Nephron progenitor cell (in vitro differentiated cells): ENCODE measurements at regions not wholly inside any gene's neighbourhood (a gene's known extent, or its start where the extent isn't known, plus 50 kb on each side); places are given as distances from the start of the nearest gene placed in this dataset.

ENCODE experiments used
- DNase-seq: peaks from one replicate; pipeline ENCODE4 v3.0.0; 2021
- H3K27ac Mint-ChIP-seq: 2 replicates; pipeline ENCODE4 v1.8.0; 2021; ENCODE audit warnings: mild to moderate bottlenecking, moderate library complexity, mixed read lengths
- H3K27me3 Mint-ChIP-seq: 2 replicates; pipeline ENCODE4 v1.8.0; 2021; ENCODE audit warnings: mild to moderate bottlenecking, low read depth, mixed read lengths; ENCODE audit not compliant: poor library complexity
- H3K36me3 Mint-ChIP-seq: 2 replicates; pipeline ENCODE4 v1.8.0; 2021; ENCODE audit warnings: low read depth, mixed read lengths
- H3K4me1 Mint-ChIP-seq: 2 replicates; pipeline ENCODE4 v1.8.0; 2021; ENCODE audit warnings: mixed read lengths
- H3K4me3 Mint-ChIP-seq: 2 replicates; pipeline ENCODE4 v1.8.0; 2021; ENCODE audit warnings: mild to moderate bottlenecking, moderate library complexity, mixed read lengths
- H3K9me3 Mint-ChIP-seq: 2 replicates; pipeline ENCODE4 v1.8.0; 2021; ENCODE audit warnings: mild to moderate bottlenecking, moderate library complexity, mixed read lengths
- CTCF ChIP-seq: fragments of 200-600 bp; sonication (generic); IDR thresholded peaks from 2 replicates; pipeline ENCODE4 v1.5.0; 2021; ENCODE audit warnings: antibody characterized with exemption

DNA sequence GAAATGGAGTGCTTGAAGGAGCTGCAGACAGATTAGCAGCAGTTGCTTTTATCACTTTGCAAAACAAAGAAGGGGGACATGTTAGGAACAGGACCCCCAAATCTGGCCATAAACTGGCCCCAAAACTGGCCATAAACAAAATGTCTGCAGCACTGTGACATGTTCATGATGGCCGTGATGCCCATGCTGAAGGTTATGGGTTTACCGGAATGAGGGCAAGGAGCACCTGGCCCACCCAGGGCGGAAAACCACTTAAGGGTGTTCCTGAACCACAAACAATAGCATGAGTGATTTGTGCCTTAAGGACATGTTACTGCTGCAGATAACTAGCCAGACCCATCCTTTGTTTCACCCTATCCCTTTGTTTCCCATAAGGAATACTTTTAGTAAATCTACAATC lies 79.6 kb upstream of the GC start:
- TF ChIP-seq CTCF, result no peak
- no peaks in the 10 kb centered on the region for H3K4me1 Mint-ChIP-seq
- H3K27ac Mint-ChIP-seq, result no peak overlapping the region
- peaks cover 57% of the 10 kb centered on the region for H3K9me3 Mint-ChIP-seq
- no peak overlapping the region for H3K4me3 Mint-ChIP-seq
- no peaks in the 10 kb centered on the region for H3K27me3 Mint-ChIP-seq
- H3K36me3 Mint-ChIP-seq, result peaks cover 4% of the 10 kb centered on the region
- no peak for DNase-seq

GRCh38 chr4:71864380-71864779 lies 80.5 kb upstream of the GC start:
- Mint-ChIP-seq H3K27ac (no peak overlapping the region), H3K36me3 (peaks cover 4% of the 10 kb centered on the region), H3K4me1 (no peaks in the 10 kb centered on the region), H3K27me3 (no peaks in the 10 kb centered on the region), H3K4me3 (no peak overlapping the region), H3K9me3 (peaks cover 51% of the 10 kb centered on the region)
- no peak for DNase-seq
- no peak for TF ChIP-seq CTCF

GRCh38 chr4:71866212-71866885 lies 82.5 kb upstream of the GC start:
- H3K27ac Mint-ChIP-seq, result no peak overlapping the region
- H3K4me3 Mint-ChIP-seq, result no peak overlapping the region
- no peak for DNase-seq
- H3K27me3 Mint-ChIP-seq, result no peaks in the 10 kb centered on the region
- TF ChIP-seq CTCF, result no peak
- H3K36me3 Mint-ChIP-seq, result no peaks in the 10 kb centered on the region
- H3K4me1 Mint-ChIP-seq, result no peaks in the 10 kb centered on the region
- H3K9me3 Mint-ChIP-seq, result peaks cover 37% of the 10 kb centered on the region

DNA sequence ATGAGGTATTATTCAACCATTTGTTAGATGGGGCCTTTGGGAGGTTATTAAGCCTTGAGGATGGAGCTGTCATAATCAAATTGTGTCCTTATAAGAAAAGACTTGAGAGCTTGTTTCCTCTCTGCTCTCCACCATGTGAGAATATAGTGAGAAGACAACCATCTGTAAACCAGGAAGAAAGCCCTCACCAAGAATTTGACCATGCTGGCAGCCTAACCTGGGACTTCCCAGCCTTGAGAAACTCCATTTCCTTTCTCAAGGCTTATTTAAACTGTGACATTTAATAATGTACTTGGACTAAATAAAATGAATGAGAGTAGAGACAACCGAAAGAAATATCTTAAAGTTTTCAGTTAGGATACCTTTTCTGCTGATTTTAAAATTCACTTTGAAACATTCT lies 83.7 kb upstream of the GC start:
- no peak for DNase-seq
- peaks cover 27% of the 10 kb centered on the region for H3K9me3 Mint-ChIP-seq
- H3K4me3 Mint-ChIP-seq, result no peak overlapping the region
- no peaks in the 10 kb centered on the region for H3K27me3 Mint-ChIP-seq
- H3K4me1 Mint-ChIP-seq, result no peaks in the 10 kb centered on the region
- no peaks in the 10 kb centered on the region for H3K36me3 Mint-ChIP-seq
- no peak for TF ChIP-seq CTCF
- no peak overlapping the region for H3K27ac Mint-ChIP-seq

- Mint-ChIP-seq H3K4me1 (no peaks in the 10 kb centered on the region), H3K36me3 (no peaks in the 10 kb centered on the region), H3K27ac (no peak overlapping the region), H3K9me3 (peaks cover 1% of the 10 kb centered on the region), H3K27me3 (no peaks in the 10 kb centered on the region), H3K4me3 (no peak overlapping the region)
- no peak for TF ChIP-seq CTCF
- no peak for DNase-seq
These were observed 86.6 kb upstream of the GC start for GRCh38 chr4:71870456-71870855.

DNA sequence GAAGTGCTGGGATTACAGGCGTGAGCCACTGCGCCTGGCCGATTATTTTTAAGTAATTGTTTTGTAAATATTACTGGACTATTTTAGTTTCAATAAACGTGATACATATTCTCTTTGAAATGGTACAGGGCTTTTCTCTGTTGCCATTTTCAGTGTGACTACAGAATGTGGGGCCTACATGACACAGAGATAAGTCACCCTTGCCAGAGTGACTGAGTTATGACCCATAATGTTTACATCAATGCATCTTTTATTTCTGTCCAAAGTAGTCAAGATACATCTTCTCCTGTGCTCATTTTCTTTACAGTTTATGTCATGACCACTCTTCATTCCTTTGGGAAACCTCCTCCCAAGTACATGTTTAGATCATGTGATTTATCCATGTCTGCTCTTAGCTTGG lies 88.3 kb upstream of the GC start:
- H3K27ac Mint-ChIP-seq, result no peak overlapping the region
- no peak overlapping the region for H3K4me3 Mint-ChIP-seq
- TF ChIP-seq CTCF, result no peak
- DNase-seq, result no peak
- no peaks in the 10 kb centered on the region for H3K9me3 Mint-ChIP-seq
- H3K36me3 Mint-ChIP-seq, result no peaks in the 10 kb centered on the region
- H3K4me1 Mint-ChIP-seq, result no peaks in the 10 kb centered on the region
- H3K27me3 Mint-ChIP-seq, result no peaks in the 10 kb centered on the region
